Gastrocnemius medialis (tissue), 4 donors: ENCODE measurements at regions not wholly inside any gene's neighbourhood (a gene's known extent, or its start where the extent isn't known, plus 50 kb on each side); places are given as distances from the start of the nearest gene placed in this dataset.

Experiments used
- POLR2A ChIP-seq, 2 donors: fragments of 450-650 bp; IDR thresholded peaks; one replicate each; pipeline ENCODE4 v1.6.1; 2017; ENCODE audit warnings: antibody characterized with exemption in 2 of 2, mild to moderate bottlenecking in 2 of 2, moderate library complexity in 2 of 2
- TF ChIP-seq, protein P1 (sequence below), 5 experiments: fragments of 450-650 bp in 3 of 5; fragments of 200-600 bp in 2 of 5; sonication (generic) in 2 of 5; IDR thresholded peaks in 4 of 5; conservative IDR thresholded peaks in 1 of 5; 1 replicate in 4 of 5; 2 replicates in 1 of 5; pipeline ENCODE4 v1.5.1; 2016 to 2019; ENCODE audit warnings: antibody characterized with exemption in 5 of 5, mild to moderate bottlenecking in 3 of 5, moderate library complexity in 3 of 5

DNA sequence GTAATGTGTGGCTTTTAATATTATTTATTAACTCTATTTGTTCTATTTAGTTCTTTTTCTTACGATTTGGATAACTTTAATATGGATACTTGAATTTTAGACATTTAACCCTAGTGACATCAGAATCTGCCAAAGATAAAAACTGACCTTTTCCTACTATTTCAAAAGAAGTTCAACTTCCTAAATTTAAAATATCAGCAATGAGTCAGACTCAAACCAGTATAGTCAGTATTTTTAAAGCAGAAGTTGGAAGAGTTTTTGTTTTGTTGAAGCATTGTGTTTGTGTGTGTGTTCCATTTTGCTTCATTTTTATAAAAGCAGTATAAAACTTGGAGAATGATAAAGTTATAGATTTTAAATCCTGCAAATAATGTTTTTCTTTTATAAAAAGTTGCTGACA lies 251.8 kb upstream of the RASA1 start:
- TF ChIP-seq, protein P1, sequence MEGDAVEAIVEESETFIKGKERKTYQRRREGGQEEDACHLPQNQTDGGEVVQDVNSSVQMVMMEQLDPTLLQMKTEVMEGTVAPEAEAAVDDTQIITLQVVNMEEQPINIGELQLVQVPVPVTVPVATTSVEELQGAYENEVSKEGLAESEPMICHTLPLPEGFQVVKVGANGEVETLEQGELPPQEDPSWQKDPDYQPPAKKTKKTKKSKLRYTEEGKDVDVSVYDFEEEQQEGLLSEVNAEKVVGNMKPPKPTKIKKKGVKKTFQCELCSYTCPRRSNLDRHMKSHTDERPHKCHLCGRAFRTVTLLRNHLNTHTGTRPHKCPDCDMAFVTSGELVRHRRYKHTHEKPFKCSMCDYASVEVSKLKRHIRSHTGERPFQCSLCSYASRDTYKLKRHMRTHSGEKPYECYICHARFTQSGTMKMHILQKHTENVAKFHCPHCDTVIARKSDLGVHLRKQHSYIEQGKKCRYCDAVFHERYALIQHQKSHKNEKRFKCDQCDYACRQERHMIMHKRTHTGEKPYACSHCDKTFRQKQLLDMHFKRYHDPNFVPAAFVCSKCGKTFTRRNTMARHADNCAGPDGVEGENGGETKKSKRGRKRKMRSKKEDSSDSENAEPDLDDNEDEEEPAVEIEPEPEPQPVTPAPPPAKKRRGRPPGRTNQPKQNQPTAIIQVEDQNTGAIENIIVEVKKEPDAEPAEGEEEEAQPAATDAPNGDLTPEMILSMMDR (IDR thresholded peaks at IDR 0.05 in 4 of 5, conservative IDR thresholded peaks at IDR 0.05 in 1 of 5) = no peak
- TF ChIP-seq POLR2A (IDR thresholded peaks at IDR 0.05) = no peak
